SH-SY5Y (cell line): ENCODE measurements at regions not wholly inside any gene's neighbourhood (a gene's known extent, or its start where the extent isn't known, plus 50 kb on each side); places are given as distances from the start of the nearest gene placed in this dataset.

Experiments
- GATA2 ChIP-seq: IDR thresholded peaks from 2 replicates; pipeline ENCODE4 v1.6.1; 2011; ENCODE audit warnings: mild to moderate bottlenecking, low read depth, low read length
- GATA3 ChIP-seq: IDR thresholded peaks from 2 replicates; pipeline ENCODE4 v1.6.1; 2011; ENCODE audit warnings: low read depth, mild to moderate bottlenecking, low read length, moderate library complexity

DNA sequence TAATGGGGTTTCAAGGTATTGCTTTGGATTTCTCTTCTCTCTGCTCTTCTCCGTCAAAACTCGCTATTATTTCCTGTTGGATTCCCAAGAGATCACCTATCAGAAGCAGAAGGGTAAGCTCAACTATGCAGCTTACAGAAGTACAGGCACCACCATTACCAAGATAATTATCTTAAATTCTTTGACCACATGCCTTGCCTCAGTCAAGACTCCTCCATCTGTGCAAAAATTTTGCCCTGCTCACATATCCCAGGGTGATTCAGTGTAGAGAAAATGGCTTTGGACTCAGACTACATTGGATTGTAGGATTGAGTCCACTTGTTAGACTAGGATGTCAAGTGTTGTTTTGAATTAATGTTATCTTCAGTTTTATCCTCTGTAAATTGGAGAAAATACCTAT, 698.7 kb downstream of the TDRD15 start:
- no peak for TF ChIP-seq GATA3
- no peak for TF ChIP-seq GATA2

DNA sequence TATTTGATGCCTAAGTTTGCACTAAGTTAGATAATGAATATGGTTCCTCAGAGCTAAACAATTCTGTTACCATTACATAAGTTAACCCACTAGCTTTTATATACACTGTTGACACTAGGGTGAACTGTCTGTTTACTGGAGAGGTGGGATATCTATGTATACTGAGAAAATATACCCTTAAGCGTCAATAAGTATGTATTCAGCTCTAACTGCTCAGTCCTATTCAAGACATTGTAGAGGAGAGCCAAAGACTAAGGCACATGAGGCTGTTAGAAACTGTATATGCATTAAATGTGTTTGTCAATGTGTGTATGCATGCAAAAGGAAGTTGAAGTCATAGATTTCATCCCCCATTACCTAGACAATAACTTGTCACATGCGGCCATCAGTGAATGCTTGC, 710.0 kb downstream of the TDRD15 start:
- TF ChIP-seq GATA3 (no peak), GATA2 (no peak)

GRCh38 chr2:21836261-21836660, 712.5 kb downstream of the TDRD15 start:
- TF ChIP-seq GATA2 (no peak), GATA3 (no peak)

DNA sequence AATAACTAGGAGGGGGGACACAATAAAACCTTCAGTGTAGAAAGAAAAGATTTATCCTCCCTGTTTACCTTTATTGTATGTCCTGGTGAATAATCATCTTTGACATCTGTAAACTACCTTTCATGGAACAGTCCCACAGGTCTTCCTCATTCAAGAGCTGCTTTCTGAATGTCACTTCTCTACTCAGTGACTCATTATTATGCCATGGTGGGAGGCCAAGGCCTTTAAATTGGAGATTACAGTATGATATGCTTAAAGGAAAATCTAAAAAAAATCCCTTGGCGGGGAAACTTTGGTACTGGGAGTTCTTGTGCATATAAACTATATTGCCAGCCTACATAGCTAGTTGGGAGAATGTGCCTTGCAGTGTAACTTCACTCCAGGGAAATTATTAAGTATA, 713.0 kb downstream of the TDRD15 start:
- TF ChIP-seq GATA3 (no peak), GATA2 (no peak)

DNA sequence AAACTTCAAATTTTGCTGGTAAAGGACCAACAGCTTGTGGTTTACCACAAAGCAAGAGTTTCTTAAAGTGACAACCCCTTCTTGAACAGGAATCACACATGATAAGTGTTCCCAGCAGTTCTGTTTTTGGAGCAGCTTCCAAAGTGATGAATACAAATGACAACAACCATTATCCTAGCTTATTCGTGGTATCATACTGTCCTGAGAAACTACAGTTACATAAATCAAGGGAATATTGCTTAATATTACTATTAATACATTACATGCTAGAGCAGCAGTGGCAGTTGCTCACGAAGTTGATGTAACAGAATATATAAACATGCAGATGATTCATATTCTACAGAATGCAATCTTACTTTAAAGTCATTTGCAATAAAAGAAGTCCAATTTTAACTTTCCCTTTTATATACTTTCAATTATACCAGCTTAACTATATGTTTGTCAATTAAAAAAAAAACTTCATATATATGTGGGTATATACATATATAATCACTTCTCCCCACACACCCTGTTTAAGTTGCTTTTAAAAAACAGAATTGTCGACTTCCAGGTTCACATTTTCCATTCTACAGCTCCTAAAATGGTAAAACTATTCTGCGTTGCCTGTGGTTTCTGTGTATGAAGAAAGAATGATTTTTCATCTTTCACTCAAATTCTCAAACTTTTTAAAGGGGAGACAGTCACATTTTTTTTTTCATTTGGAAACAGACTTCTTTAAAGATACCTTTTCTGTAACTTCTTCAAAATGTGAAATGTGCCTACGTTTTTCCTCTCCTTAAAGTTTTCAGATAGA, 713.6 kb downstream of the TDRD15 start:
- TF ChIP-seq GATA3 (no peak), GATA2 (no peak)

GRCh38 chr2:21841341-21841740, 717.6 kb downstream of the TDRD15 start:
- no peak for TF ChIP-seq GATA3
- TF ChIP-seq GATA2: no peak

GRCh38 chr2:21854938-21855337, 731.2 kb downstream of the TDRD15 start:
- TF ChIP-seq GATA3: no peak
- no peak for TF ChIP-seq GATA2

DNA sequence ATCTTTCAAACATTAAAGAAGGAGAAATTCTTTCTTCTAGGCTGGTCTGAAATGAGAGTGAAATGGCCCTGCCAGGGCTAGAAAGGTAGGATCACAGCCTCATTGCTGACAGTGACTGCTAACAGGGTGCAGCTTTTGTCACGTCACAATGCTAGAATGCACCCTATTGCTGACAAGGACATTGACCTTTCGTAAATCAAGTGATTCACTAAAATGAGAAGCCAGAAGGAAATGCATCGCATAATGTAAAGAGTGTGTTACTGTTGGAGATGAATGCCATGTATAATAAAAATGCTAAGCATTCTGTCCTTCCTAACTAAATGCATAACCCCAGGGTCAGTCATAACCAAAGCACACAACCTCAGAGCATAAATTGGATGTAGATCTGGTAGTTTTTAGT, 732.9 kb downstream of the TDRD15 start:
- TF ChIP-seq GATA3 (no peak), GATA2 (no peak)

GRCh38 chr2:21860907-21861306, 737.1 kb downstream of the TDRD15 start:
- TF ChIP-seq GATA2 (no peak), GATA3 (no peak)

DNA sequence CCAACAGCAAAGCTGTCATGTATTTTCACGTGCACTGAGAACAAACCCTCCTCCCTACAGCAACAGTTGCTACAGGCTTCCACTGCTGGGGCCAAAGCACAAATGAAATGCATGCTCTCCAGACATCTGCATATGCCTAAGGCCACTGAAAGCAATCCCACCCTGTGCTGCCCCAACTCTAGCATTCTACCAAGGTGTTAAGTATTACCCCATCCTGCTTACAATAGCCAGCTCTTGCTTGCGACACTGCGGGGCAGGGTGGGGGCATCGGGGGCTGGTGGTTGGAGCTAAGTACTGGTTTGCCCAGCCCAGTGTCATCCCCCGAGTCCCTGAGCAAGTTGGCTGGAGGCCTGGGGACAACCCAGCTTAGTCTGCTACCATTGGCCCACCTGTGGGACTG, 742.5 kb downstream of the TDRD15 start:
- TF ChIP-seq GATA2 (no peak), GATA3 (no peak)

DNA sequence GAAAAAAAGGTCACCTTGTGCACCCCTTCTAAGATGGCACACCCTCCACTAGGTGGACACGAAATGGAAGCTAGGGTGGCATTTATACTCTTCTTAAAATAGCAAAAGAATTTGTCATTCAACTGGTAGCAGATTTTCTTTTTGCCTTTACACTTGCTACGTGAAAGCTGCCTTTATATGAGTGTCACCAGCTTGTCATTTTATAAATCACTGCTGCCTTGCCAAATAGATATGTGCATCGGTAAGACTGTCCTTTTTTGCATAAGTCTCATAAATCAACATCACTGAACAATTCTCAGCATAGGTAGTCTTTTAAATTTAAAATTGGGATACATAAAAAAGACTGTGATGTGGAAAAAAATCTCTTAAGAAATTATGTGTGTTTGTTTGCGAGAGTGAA, 764.1 kb downstream of the TDRD15 start:
- TF ChIP-seq GATA2 (no peak), GATA3 (no peak)

- no peak for TF ChIP-seq GATA3
- no peak for TF ChIP-seq GATA2
Measured at GRCh38 chr2:21890041-21890440, 766.3 kb downstream of the TDRD15 start.

GRCh38 chr2:21890716-21891115, 766.9 kb downstream of the TDRD15 start:
- TF ChIP-seq GATA2 (no peak), GATA3 (no peak)

DNA sequence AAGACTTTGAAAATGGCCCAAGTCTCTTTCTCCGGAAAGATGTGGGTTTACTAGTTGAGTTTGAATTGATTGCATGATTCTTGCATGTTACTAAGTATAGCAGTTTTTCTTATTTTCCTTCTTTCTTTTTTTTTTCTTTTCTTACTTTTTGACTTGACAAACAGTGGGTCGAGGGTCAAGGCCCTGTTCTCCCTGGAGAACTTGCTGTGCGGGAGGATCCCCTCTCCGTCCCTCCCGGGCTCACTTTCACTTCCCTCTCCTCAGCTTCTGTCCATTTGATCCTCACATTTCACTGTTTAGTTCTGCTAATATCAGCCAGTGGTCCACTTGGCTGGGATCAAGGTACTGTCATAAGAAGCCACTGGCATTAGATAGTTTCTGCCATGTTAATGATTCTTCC, 767.4 kb downstream of the TDRD15 start:
- no peak for TF ChIP-seq GATA3
- TF ChIP-seq GATA2: no peak

GRCh38 chr2:21892140-21892539, 768.4 kb downstream of the TDRD15 start:
- TF ChIP-seq GATA2 (no peak), GATA3 (no peak)

GRCh38 chr2:21895200-21895599, 771.4 kb downstream of the TDRD15 start:
- TF ChIP-seq GATA2 (no peak), GATA3 (no peak)
